ENCODE measurements at regions not wholly inside any gene's neighbourhood (a gene's known extent, or its start where the extent isn't known, plus 50 kb on each side); places are given as distances from the start of the nearest gene placed in this dataset.

DNA sequence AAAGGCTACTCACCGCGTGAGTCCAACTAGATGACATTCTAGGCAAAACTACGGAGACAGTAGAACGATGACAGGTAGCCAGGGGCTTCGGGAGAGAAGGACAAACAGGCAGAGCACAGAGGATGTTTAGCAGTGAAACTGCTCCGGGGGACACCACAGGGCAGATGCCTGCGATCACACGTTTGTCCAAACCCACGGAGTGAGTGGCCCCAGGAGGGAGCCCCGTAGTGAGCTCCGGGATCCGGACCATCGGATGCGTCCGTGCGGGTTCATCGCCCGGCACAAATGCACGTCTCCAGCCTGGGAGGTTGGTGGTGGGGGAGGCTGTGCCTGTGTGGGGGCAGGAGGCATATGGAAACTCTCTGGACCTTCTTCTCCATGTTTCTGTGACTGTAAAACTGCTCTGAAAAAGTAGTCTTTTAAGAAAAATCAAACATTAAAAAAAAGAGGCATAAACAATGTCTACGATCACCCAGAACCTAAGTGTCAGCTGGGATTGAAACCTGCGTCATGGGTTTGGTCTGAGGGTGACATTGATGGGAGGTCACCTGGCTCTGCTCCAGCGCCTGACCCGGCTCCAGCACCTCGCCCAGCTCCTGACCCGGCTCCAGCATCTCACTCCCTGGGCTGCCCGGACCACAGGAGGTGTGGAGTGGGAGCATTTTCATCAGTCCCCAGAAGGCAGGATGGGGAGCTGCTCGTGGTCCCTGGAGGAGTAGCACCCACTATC, 83.0 kb upstream of the CTDP1 start:
- TF ChIP-seq, protein P1, sequence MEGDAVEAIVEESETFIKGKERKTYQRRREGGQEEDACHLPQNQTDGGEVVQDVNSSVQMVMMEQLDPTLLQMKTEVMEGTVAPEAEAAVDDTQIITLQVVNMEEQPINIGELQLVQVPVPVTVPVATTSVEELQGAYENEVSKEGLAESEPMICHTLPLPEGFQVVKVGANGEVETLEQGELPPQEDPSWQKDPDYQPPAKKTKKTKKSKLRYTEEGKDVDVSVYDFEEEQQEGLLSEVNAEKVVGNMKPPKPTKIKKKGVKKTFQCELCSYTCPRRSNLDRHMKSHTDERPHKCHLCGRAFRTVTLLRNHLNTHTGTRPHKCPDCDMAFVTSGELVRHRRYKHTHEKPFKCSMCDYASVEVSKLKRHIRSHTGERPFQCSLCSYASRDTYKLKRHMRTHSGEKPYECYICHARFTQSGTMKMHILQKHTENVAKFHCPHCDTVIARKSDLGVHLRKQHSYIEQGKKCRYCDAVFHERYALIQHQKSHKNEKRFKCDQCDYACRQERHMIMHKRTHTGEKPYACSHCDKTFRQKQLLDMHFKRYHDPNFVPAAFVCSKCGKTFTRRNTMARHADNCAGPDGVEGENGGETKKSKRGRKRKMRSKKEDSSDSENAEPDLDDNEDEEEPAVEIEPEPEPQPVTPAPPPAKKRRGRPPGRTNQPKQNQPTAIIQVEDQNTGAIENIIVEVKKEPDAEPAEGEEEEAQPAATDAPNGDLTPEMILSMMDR (IDR thresholded peaks at IDR 0.05), result no peak
- TF ChIP-seq POLR2A (IDR thresholded peaks at IDR 0.05), result no peak
